ENCODE measurements at regions not wholly inside any gene's neighbourhood (a gene's known extent, or its start where the extent isn't known, plus 50 kb on each side); places are given as distances from the start of the nearest gene placed in this dataset.

GRCh38 chr12:126644236-126645020 is 1579.2 kb downstream of the AACS start:
- no peak for TF ChIP-seq TCF7 (IDR thresholded peaks at IDR 0.05; ENCODE audit: borderline replicate concordance)
- no peak for TF ChIP-seq CTCF (IDR thresholded peaks at IDR 0.05 in 2 of 3, conservative IDR thresholded peaks at IDR 0.05 in 1 of 3; ENCODE audit: control insufficient read depth in 2 of 3, extremely low read depth in 1 of 3, insufficient read depth in 1 of 3, low read depth in 3 of 3, low read length in 3 of 3)
- TF ChIP-seq POLR2A (IDR thresholded peaks at IDR 0.05; ENCODE audit: low read depth, low read length): no peak
